GM19351 (cell line): ENCODE measurements at regions not wholly inside any gene's neighbourhood (a gene's known extent, or its start where the extent isn't known, plus 50 kb on each side); places are given as distances from the start of the nearest gene placed in this dataset.

Experiments used
- ATAC-seq: cut with Tn5 transposase; IDR thresholded peaks from one replicate; pipeline ENCODE4 v1.9.1; 2021; ENCODE audit warnings: mild to moderate bottlenecking, moderate library complexity; ENCODE audit not compliant: unreplicated experiment

DNA sequence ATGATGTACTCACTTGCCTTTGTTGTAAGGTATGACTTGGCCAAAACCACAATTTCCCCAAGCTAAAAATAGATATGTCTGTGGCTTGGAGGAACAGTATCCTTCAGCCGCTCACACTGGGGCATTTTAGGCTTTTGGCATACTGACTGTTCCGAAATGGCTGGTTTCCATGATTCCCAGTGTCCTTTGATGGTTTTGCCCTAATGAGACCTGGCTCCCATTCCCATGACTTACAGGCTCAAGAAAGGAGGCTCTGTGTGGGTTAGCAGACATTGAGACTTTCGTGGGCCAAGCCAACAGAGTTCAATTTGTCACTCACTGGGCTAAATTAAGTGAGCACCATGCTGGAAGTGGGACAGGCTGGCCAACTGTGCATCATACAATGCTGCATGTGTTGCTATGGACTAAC lies 150.6 kb downstream of the CEP135 start:
- ATAC-seq, result no peak

DNA sequence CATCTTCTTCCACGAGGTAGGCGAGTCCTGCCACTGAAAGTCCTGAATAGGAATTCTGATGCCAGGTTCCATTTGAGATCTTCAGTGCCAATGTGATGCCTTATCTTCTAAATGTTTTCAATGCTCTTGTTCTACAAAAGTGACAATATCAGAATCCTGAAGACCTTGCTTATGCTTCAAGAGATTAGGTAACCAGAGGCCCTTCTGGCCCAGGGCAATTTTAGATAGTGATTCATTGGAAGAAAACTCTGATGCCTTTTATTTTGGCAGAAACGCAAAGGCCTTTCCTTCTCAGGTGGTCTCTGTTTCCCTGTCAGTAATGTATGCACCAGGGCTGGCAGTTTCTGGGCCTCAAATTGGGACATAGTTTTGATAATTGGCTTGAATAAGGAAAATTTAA lies 144.8 kb downstream of the CEP135 start:
- ATAC-seq, result no peak

DNA sequence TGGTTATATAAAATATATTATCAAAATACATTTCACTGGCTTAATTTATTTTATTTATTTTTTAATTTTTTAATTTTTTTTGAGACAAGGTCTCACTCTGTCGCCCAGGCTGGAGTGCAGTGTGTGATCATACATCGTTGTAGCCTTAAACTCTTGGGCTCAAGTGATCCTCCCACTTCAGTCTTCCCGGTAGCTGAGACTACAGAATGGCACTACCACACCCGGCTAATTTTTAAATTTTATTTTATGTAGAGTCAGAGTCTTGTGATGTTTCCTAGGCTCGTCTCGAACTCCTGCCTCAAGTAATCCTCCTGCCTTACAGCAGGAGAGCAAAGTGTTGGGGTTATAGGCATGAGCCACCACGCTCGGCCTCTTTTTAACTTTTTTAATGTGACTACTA lies 143.8 kb downstream of the CEP135 start:
- no peak for ATAC-seq

DNA sequence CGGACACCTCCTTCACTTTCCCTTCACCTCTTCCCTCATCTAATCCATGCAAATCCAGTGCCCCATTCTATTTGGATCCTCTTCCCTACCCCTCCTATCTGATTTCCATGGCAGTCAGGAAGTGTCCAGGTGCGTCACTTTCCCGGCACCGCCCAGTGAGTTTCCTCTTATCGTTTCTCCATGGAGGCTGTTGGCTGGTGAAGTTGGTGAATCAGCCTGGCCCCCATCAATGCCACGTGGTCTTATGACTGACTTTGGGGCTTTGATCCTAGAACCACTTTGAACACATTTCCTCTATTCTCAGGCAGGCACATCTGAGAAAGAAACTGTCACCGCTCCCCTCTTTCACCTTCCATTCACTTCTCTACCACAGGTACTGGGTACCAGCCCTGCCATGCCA lies 137.8 kb downstream of the CEP135 start:
- no peak for ATAC-seq

DNA sequence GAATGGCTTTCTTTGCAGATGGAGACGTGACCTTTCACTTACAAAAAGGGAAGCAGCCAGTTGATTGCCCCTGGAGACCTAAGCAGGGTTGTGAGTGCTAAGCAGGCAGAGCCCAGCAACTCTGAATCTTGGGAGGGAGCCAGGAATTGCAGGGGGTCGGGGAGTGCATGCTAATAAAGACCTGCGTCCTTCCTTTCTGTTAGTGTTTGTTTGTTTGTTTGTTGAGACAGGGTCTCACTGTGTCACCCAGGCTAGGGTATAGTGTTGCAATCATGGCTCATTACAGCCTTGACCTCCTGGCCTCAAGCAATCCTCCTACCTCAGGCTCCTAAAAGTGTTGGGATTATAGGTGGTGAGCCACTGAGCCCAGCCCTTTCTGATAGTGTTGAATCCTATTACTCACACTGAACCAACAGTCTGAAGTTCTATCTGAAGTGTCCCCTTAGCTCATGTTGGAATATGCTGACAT lies 137.4 kb downstream of the CEP135 start:
- no peak for ATAC-seq

DNA sequence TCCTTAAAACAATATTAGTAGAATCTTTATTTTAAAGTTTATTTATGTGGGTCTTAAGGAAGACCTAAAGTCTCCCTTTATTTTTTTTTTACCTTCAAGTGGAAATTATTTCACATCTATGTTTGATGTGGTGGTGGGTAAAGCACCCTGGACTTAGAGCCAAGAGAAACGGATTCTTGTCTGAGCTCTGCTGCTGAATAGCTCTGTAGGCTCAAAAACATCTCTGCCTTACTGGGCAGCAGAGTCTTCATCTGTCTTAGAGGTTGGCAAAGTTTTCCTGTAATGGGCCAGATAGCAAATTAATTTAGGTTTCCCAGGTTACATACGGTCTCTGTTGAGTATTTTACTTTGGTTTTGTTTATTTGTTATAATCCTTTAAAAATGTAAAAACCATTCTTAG lies 136.5 kb downstream of the CEP135 start:
- no peak for ATAC-seq

DNA sequence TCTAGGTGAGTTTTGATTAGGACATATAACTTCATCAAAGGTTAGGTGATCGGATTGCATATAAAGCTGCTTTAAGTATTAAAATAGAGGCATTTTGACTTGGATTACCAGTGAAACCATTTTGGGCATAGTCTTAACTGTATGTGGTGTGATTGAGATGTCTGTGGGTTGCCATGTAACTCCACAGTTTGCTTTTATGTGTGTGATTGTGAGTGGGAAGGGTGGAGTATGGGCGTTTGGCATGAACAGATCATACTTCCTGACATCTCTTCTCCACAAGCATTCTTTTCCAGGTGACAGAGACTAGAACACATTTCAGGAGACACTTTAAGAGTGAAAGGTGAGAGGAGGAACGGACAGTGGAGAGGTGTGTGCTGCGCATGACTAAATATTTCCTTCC lies 136.1 kb downstream of the CEP135 start:
- ATAC-seq, result no peak
